ENCODE measurements at regions not wholly inside any gene's neighbourhood (a gene's known extent, or its start where the extent isn't known, plus 50 kb on each side); places are given as distances from the start of the nearest gene placed in this dataset.
A peak's percentile ranks its signal among the peaks of the same experiment; 100 is the strongest.
"Not testable (repeated sequence)": the region's sequence is repeated elsewhere in the genome, so short reads cannot be mapped to it uniquely, and the experiment has no call there.

- Histone ChIP-seq H3K27ac (ENCODE audit: low read depth in 1 of 3, low read length in 2 of 3) (no peak overlapping the region), H3K36me3 (ENCODE audit: control insufficient read depth in 3 of 3, insufficient read depth in 2 of 3, low read depth in 1 of 3, low read length in 3 of 3) (no peaks in the 10 kb centered on the region), H3K27me3 (ENCODE audit: control insufficient read depth in 3 of 3, insufficient read depth in 3 of 3, low read length in 3 of 3) (no peaks in the 10 kb centered on the region), H3K4me3 (ENCODE audit: low read depth in 1 of 3, low read length in 3 of 3) (no peak overlapping the region), H3K9me3 (ENCODE audit: control insufficient read depth in 2 of 2, insufficient read depth in 1 of 2, low read depth in 1 of 2, low read length in 1 of 2) (no peaks in the 10 kb centered on the region), H3K4me1 (ENCODE audit: control insufficient read depth in 3 of 3, insufficient read depth in 2 of 3, low read depth in 1 of 3, low read length in 2 of 3) (no peaks in the 10 kb centered on the region)
- DNase-seq (no peak), FAIRE-seq (no peak)
- WGBS, 3 donors = 59 to 81% (median 71%) methylated on average over 3 of the region's 3 CpGs
These were observed 161.1 kb downstream of the PHF8 start for GRCh38 chrX:53883196-53883595.

GRCh38 chrX:53882331-53882730 lies 161.9 kb downstream of the PHF8 start:
- H3K27me3 ChIP-seq (ENCODE audit: control insufficient read depth in 3 of 3, insufficient read depth in 3 of 3, low read length in 3 of 3) = no peaks in the 10 kb centered on the region
- 26 to 41% (median 40%) methylated on average over 6 of the region's 6 CpGs for WGBS, 3 donors
- DNase-seq (peak; percentile 0 to 24), FAIRE-seq (no peak)
- no peaks in the 10 kb centered on the region for H3K9me3 ChIP-seq (ENCODE audit: control insufficient read depth in 2 of 2, insufficient read depth in 1 of 2, low read depth in 1 of 2, low read length in 1 of 2)
- H3K27ac ChIP-seq (ENCODE audit: low read depth in 1 of 3, low read length in 2 of 3) = no peak overlapping the region
- no peak overlapping the region for H3K4me3 ChIP-seq (ENCODE audit: low read depth in 1 of 3, low read length in 3 of 3)
- H3K4me1 ChIP-seq (ENCODE audit: control insufficient read depth in 3 of 3, insufficient read depth in 2 of 3, low read depth in 1 of 3, low read length in 2 of 3) = no peaks in the 10 kb centered on the region
- no peaks in the 10 kb centered on the region for H3K36me3 ChIP-seq (ENCODE audit: control insufficient read depth in 3 of 3, insufficient read depth in 2 of 3, low read depth in 1 of 3, low read length in 3 of 3)

GRCh38 chrX:53880786-53881185 lies 163.5 kb downstream of the PHF8 start:
- 14 to 40% (median 29%) methylated on average over 2 of the region's 2 CpGs for WGBS, 3 donors
- H3K9me3 ChIP-seq (ENCODE audit: control insufficient read depth in 2 of 2, insufficient read depth in 1 of 2, low read depth in 1 of 2, low read length in 1 of 2); H3K4me3 ChIP-seq (ENCODE audit: low read depth in 1 of 3, low read length in 3 of 3); H3K27ac ChIP-seq (ENCODE audit: low read depth in 1 of 3, low read length in 2 of 3); FAIRE-seq; H3K4me1 ChIP-seq (ENCODE audit: control insufficient read depth in 3 of 3, insufficient read depth in 2 of 3, low read depth in 1 of 3, low read length in 2 of 3); DNase-seq; H3K27me3 ChIP-seq (ENCODE audit: control insufficient read depth in 3 of 3, insufficient read depth in 3 of 3, low read length in 3 of 3); H3K36me3 ChIP-seq (ENCODE audit: control insufficient read depth in 3 of 3, insufficient read depth in 2 of 3, low read depth in 1 of 3, low read length in 3 of 3): not testable (repeated sequence)

GRCh38 chrX:53859890-53860289 lies 173.4 kb upstream of the HUWE1 start:
- Histone ChIP-seq H3K4me3 (ENCODE audit: low read depth in 1 of 3, low read length in 3 of 3) (no peak overlapping the region), H3K9me3 (ENCODE audit: control insufficient read depth in 2 of 2, insufficient read depth in 1 of 2, low read depth in 1 of 2, low read length in 1 of 2) (no peaks in the 10 kb centered on the region), H3K4me1 (ENCODE audit: control insufficient read depth in 3 of 3, insufficient read depth in 2 of 3, low read depth in 1 of 3, low read length in 2 of 3) (no peaks in the 10 kb centered on the region), H3K36me3 (ENCODE audit: control insufficient read depth in 3 of 3, insufficient read depth in 2 of 3, low read depth in 1 of 3, low read length in 3 of 3) (no peaks in the 10 kb centered on the region), H3K27me3 (ENCODE audit: control insufficient read depth in 3 of 3, insufficient read depth in 3 of 3, low read length in 3 of 3) (no peaks in the 10 kb centered on the region), H3K27ac (ENCODE audit: low read depth in 1 of 3, low read length in 2 of 3) (no peak overlapping the region)
- FAIRE-seq (no peak), DNase-seq (no peak)
- 84 to 95% (median 89%) methylated on average over 3 to 4 of the region's 4 CpGs for WGBS, 3 donors

GRCh38 chrX:53831662-53832635 lies 145.4 kb upstream of the HUWE1 start:
- Histone ChIP-seq H3K4me1 (ENCODE audit: control insufficient read depth in 3 of 3, insufficient read depth in 2 of 3, low read depth in 1 of 3, low read length in 2 of 3) (no peaks in the 10 kb centered on the region), H3K4me3 (ENCODE audit: low read depth in 1 of 3, low read length in 3 of 3) (no peak overlapping the region), H3K27ac (ENCODE audit: low read depth in 1 of 3, low read length in 2 of 3) (no peak overlapping the region), H3K9me3 (ENCODE audit: control insufficient read depth in 2 of 2, insufficient read depth in 1 of 2, low read depth in 1 of 2, low read length in 1 of 2) (no peaks in the 10 kb centered on the region), H3K27me3 (ENCODE audit: control insufficient read depth in 3 of 3, insufficient read depth in 3 of 3, low read length in 3 of 3) (no peaks in the 10 kb centered on the region), H3K36me3 (ENCODE audit: control insufficient read depth in 3 of 3, insufficient read depth in 2 of 3, low read depth in 1 of 3, low read length in 3 of 3) (no peaks in the 10 kb centered on the region)
- FAIRE-seq (peak; percentile 41), DNase-seq (peak; percentile 24 to 33)
- WGBS, 3 donors = 31 to 39% (median 35%) methylated on average over 8 of the region's 8 CpGs

- no peak for DNase-seq
- Histone ChIP-seq H3K4me3 (ENCODE audit: low read depth in 1 of 3, low read length in 3 of 3) (no peak overlapping the region), H3K27me3 (ENCODE audit: control insufficient read depth in 3 of 3, insufficient read depth in 3 of 3, low read length in 3 of 3) (peaks cover 0 to 2% (median 0%) of the 10 kb centered on the region in 3 donors), H3K9me3 (ENCODE audit: control insufficient read depth in 2 of 2, insufficient read depth in 1 of 2, low read depth in 1 of 2, low read length in 1 of 2) (no peaks in the 10 kb centered on the region), H3K36me3 (ENCODE audit: control insufficient read depth in 3 of 3, insufficient read depth in 2 of 3, low read depth in 1 of 3, low read length in 3 of 3) (no peaks in the 10 kb centered on the region), H3K4me1 (ENCODE audit: control insufficient read depth in 3 of 3, insufficient read depth in 2 of 3, low read depth in 1 of 3, low read length in 2 of 3) (no peaks in the 10 kb centered on the region), H3K27ac (ENCODE audit: low read depth in 1 of 3, low read length in 2 of 3) (no peak overlapping the region)
- FAIRE-seq = no peak
- 59 to 76% (median 68%) methylated on average over 2 of the region's 2 CpGs for WGBS, 3 donors
These were observed 138.2 kb upstream of the HUWE1 start for GRCh38 chrX:53824686-53825085.

GRCh38 chrX:53818115-53818514 lies 131.6 kb upstream of the HUWE1 start:
- H3K36me3 ChIP-seq (ENCODE audit: control insufficient read depth in 3 of 3, insufficient read depth in 2 of 3, low read depth in 1 of 3, low read length in 3 of 3); H3K4me3 ChIP-seq (ENCODE audit: low read depth in 1 of 3, low read length in 3 of 3); H3K27me3 ChIP-seq (ENCODE audit: control insufficient read depth in 3 of 3, insufficient read depth in 3 of 3, low read length in 3 of 3); H3K9me3 ChIP-seq (ENCODE audit: control insufficient read depth in 2 of 2, insufficient read depth in 1 of 2, low read depth in 1 of 2, low read length in 1 of 2); H3K27ac ChIP-seq (ENCODE audit: low read depth in 1 of 3, low read length in 2 of 3); H3K4me1 ChIP-seq (ENCODE audit: control insufficient read depth in 3 of 3, insufficient read depth in 2 of 3, low read depth in 1 of 3, low read length in 2 of 3); DNase-seq: not testable (repeated sequence)
- 91 to 100% (median 96%) methylated on average over 1 of the region's 1 CpG for WGBS, 3 donors
- FAIRE-seq = peak; percentile 70

- DNase-seq (no peak), FAIRE-seq (no peak)
- no peaks in the 10 kb centered on the region for H3K4me1 ChIP-seq (ENCODE audit: control insufficient read depth in 3 of 3, insufficient read depth in 2 of 3, low read depth in 1 of 3, low read length in 2 of 3)
- 58 to 69% (median 59%) methylated on average over 3 of the region's 3 CpGs for WGBS, 3 donors
- no peaks in the 10 kb centered on the region for H3K36me3 ChIP-seq (ENCODE audit: control insufficient read depth in 3 of 3, insufficient read depth in 2 of 3, low read depth in 1 of 3, low read length in 3 of 3)
- H3K27ac ChIP-seq (ENCODE audit: low read depth in 1 of 3, low read length in 2 of 3) = no peak overlapping the region
- no peaks in the 10 kb centered on the region for H3K27me3 ChIP-seq (ENCODE audit: control insufficient read depth in 3 of 3, insufficient read depth in 3 of 3, low read length in 3 of 3)
- no peak overlapping the region for H3K4me3 ChIP-seq (ENCODE audit: low read depth in 1 of 3, low read length in 3 of 3)
- no peaks in the 10 kb centered on the region for H3K9me3 ChIP-seq (ENCODE audit: control insufficient read depth in 2 of 2, insufficient read depth in 1 of 2, low read depth in 1 of 2, low read length in 1 of 2)
These were observed 131.0 kb upstream of the HUWE1 start for GRCh38 chrX:53817548-53817947.
